HG03196 (cell line): ENCODE measurements at regions not wholly inside any gene's neighbourhood (a gene's known extent, or its start where the extent isn't known, plus 50 kb on each side); places are given as distances from the start of the nearest gene placed in this dataset.

Experiments used
- ATAC-seq: cut with Tn5 transposase; IDR thresholded peaks from one replicate; pipeline ENCODE4 v1.9.1; 2021; ENCODE audit not compliant: unreplicated experiment

- no peak for ATAC-seq
Measured at GRCh38 chr4:138964716-138965426, 50.7 kb upstream of the NOCT start.

- no peak for ATAC-seq
Measured at GRCh38 chr4:138963412-138963811, 52.2 kb upstream of the NOCT start.

- no peak for ATAC-seq
Measured at GRCh38 chr4:138961664-138962063, 53.9 kb upstream of the NOCT start.

- ATAC-seq: no peak
Measured at GRCh38 chr4:138961129-138961528, 54.5 kb upstream of the NOCT start.

GRCh38 chr4:138960175-138960710 is 55.3 kb upstream of the NOCT start:
- no peak for ATAC-seq

- ATAC-seq: no peak
Measured at GRCh38 chr4:138959097-138959815, 56.3 kb upstream of the NOCT start.

GRCh38 chr4:138958519-138958918 is 57.1 kb upstream of the NOCT start:
- ATAC-seq: no peak

GRCh38 chr4:138957302-138957701 is 58.3 kb upstream of the NOCT start:
- no peak for ATAC-seq

- no peak for ATAC-seq
Measured at GRCh38 chr4:138954428-138954827, 61.2 kb upstream of the NOCT start.

- no peak for ATAC-seq
Measured at GRCh38 chr4:138953961-138954371, 61.6 kb upstream of the NOCT start.

GRCh38 chr4:138952411-138952810 is 63.2 kb upstream of the NOCT start:
- ATAC-seq: no peak

GRCh38 chr4:138951764-138952163 is 63.8 kb upstream of the NOCT start:
- ATAC-seq: no peak

GRCh38 chr4:138949866-138950265 is 65.7 kb upstream of the NOCT start:
- no peak for ATAC-seq

GRCh38 chr4:138948918-138949317 is 66.7 kb upstream of the NOCT start:
- no peak for ATAC-seq

GRCh38 chr4:138946306-138946705 is 69.3 kb upstream of the NOCT start:
- ATAC-seq: no peak

GRCh38 chr4:138945840-138946239 is 69.7 kb upstream of the NOCT start:
- ATAC-seq: no peak

- no peak for ATAC-seq
Measured at GRCh38 chr4:138945401-138945800, 70.2 kb upstream of the NOCT start.

- peak; percentile 52 for ATAC-seq
Measured at GRCh38 chr4:138943893-138944292, 71.7 kb upstream of the NOCT start.

- no peak for ATAC-seq
Measured at GRCh38 chr4:138941037-138941436, 74.5 kb upstream of the NOCT start.

GRCh38 chr4:138939960-138940359 is 75.6 kb upstream of the NOCT start:
- ATAC-seq: no peak

- ATAC-seq: no peak
Measured at GRCh38 chr4:138938366-138938690, 77.3 kb upstream of the NOCT start.

GRCh38 chr4:138935135-138935807 is 80.3 kb upstream of the NOCT start:
- no peak for ATAC-seq
